Natural killer cell (primary cell): ENCODE measurements at regions not wholly inside any gene's neighbourhood (a gene's known extent, or its start where the extent isn't known, plus 50 kb on each side); places are given as distances from the start of the nearest gene placed in this dataset.

ENCODE experiments used
- ATAC-seq, 3 donors: fragments of 150-1000 bp in 2 of 3; fragments of 200-7000 bp in 1 of 3; cut with Tn5 transposase; 1 replicate in 1 of 3; 2 replicates in 2 of 3; pipeline ENCODE4 v1.10.0; 2021; ENCODE audit warnings: mild to moderate bottlenecking in 2 of 3, moderate library complexity in 2 of 3
- DNase-seq, 2 donors: peaks; one replicate each; pipeline versions ENCODE4 v3.0.0 to v3.0.0-alpha.2; 2013 to 2021; ENCODE audit warnings: mixed read lengths in 1 of 2
- H3K27ac ChIP-seq: one replicate; pipeline ENCODE4 v1.5.1; 2013; ENCODE audit warnings: mild to moderate bottlenecking, low read length
- H3K27me3 ChIP-seq: one replicate; pipeline ENCODE4 v1.6.1; 2013; ENCODE audit warnings: low read length; ENCODE audit not compliant: control insufficient read depth, insufficient read depth
- H3K36me3 ChIP-seq: one replicate; pipeline ENCODE4 v1.6.1; 2013; ENCODE audit warnings: low read length; ENCODE audit not compliant: control insufficient read depth, insufficient read depth
- H3K4me1 ChIP-seq: one replicate; pipeline ENCODE4 v1.6.1; 2013; ENCODE audit warnings: low read length; ENCODE audit not compliant: control insufficient read depth, insufficient read depth
- H3K4me3 ChIP-seq: one replicate; pipeline ENCODE4 v1.5.1; 2013; ENCODE audit warnings: low read length
- H3K9me3 ChIP-seq: one replicate; pipeline ENCODE4 v1.6.1; 2013; ENCODE audit warnings: low read length; ENCODE audit not compliant: control insufficient read depth, insufficient read depth
- H3K27ac Mint-ChIP-seq, 2 donors: one replicate each; pipeline ENCODE4 v1.8.0; 2022; ENCODE audit warnings: mild to moderate bottlenecking in 2 of 2, mixed read lengths in 2 of 2, moderate library complexity in 1 of 2
- H3K27me3 Mint-ChIP-seq, 2 donors: one replicate each; pipeline ENCODE4 v1.8.0; 2022; ENCODE audit warnings: low read depth in 2 of 2, mixed read lengths in 2 of 2
- H3K36me3 Mint-ChIP-seq: one replicate; pipeline ENCODE4 v1.8.0; 2022; ENCODE audit warnings: mixed read lengths
- H3K4me1 Mint-ChIP-seq, 2 donors: one replicate each; pipeline ENCODE4 v1.8.0; 2022; ENCODE audit warnings: mixed read lengths in 2 of 2
- H3K4me3 Mint-ChIP-seq: one replicate; pipeline ENCODE4 v1.8.0; 2022; ENCODE audit warnings: mild to moderate bottlenecking, moderate library complexity, mixed read lengths
- H3K9me3 Mint-ChIP-seq, 2 donors: one replicate each; pipeline ENCODE4 v1.8.0; 2022; ENCODE audit warnings: mixed read lengths in 2 of 2
- WGBS: methylation state at CpG from one replicate; pipeline ENCODE4 v1.1.7; 2013; ENCODE audit warnings: missing lambda C conversion rate; ENCODE audit not compliant: insufficient coverage; 5-methylcytosine and 5-hydroxymethylcytosine counted together
- intact Hi-C: fragments of 100-400 bp; cut with micrococcal nuclease; formaldehyde crosslinking; loops from one replicate; pipeline ENCODE4 v1.14.2; 2022
- TF ChIP-seq, protein P1 (sequence below): fragments of 200-600 bp; IDR thresholded peaks from one replicate; pipeline ENCODE4 v1.8.0; 2022; ENCODE audit warnings: antibody characterized with exemption

DNA sequence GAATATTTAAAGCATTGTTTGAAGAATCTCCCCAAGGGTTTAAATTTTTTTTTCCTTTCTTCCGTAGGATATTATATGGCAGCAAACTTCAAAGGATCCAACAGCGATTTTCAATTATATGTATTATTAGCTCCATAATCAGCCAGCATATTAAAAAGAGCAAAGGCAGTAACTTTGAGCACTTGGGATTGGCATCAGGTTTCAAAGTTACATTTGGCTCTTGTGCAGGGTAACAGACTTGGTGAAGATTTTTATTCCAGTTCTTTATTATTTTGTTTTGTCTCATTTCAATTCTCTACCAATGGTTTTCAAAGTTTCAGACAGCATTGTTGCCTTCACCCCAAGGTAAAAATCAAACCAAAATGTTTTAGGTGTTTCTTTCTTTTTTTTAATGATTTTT lies 116.7 kb upstream of the ZNF366 start:
- H3K27me3 Mint-ChIP-seq = peaks cover 9 to 20% of the 10 kb centered on the region in 2 donors
- no peaks in the 10 kb centered on the region for H3K36me3 Mint-ChIP-seq
- H3K9me3 ChIP-seq = no peaks in the 10 kb centered on the region
- no peaks in the 10 kb centered on the region for H3K4me1 ChIP-seq
- WGBS = 80% methylated on average over 1 of the region's 2 CpGs
- ATAC-seq (no peak), DNase-seq (no peak)
- H3K27me3 ChIP-seq = peaks cover 3% of the 10 kb centered on the region
- H3K4me1 Mint-ChIP-seq = no peaks in the 10 kb centered on the region
- H3K9me3 Mint-ChIP-seq = no peaks in the 10 kb centered on the region
- H3K36me3 ChIP-seq = no peaks in the 10 kb centered on the region
- H3K27ac ChIP-seq = no peak overlapping the region
- H3K4me3 ChIP-seq = no peak overlapping the region
- intact Hi-C loops = no loop called here
- TF ChIP-seq, protein P1, sequence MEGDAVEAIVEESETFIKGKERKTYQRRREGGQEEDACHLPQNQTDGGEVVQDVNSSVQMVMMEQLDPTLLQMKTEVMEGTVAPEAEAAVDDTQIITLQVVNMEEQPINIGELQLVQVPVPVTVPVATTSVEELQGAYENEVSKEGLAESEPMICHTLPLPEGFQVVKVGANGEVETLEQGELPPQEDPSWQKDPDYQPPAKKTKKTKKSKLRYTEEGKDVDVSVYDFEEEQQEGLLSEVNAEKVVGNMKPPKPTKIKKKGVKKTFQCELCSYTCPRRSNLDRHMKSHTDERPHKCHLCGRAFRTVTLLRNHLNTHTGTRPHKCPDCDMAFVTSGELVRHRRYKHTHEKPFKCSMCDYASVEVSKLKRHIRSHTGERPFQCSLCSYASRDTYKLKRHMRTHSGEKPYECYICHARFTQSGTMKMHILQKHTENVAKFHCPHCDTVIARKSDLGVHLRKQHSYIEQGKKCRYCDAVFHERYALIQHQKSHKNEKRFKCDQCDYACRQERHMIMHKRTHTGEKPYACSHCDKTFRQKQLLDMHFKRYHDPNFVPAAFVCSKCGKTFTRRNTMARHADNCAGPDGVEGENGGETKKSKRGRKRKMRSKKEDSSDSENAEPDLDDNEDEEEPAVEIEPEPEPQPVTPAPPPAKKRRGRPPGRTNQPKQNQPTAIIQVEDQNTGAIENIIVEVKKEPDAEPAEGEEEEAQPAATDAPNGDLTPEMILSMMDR = no peak
- no peak overlapping the region for H3K27ac Mint-ChIP-seq
- no peak overlapping the region for H3K4me3 Mint-ChIP-seq

DNA sequence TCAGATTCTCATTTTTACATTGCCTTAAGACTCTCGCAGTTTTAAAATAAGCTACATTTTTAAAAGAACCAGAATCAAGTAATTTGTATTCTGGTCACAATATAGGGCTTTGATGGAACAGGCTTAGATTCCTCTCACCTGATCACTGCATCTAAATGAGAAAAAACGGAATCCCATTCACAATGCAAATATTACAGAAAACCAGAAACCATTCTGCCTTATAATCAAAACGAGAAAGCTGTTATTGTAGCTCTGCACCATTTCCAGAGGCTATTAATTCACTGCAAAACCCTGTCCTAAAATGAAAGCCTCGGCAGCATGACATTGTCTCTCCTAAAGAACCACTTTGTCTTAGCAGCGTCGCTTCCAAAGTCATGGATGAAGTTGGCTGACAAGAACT lies 116.1 kb upstream of the ZNF366 start:
- H3K36me3 ChIP-seq = no peaks in the 10 kb centered on the region
- 87% methylated on average over 5 of the region's 6 CpGs for WGBS
- intact Hi-C loops = no loop called here
- no peaks in the 10 kb centered on the region for H3K9me3 ChIP-seq
- Mint-ChIP-seq H3K27ac (no peak overlapping the region), H3K36me3 (no peaks in the 10 kb centered on the region), H3K4me1 (no peaks in the 10 kb centered on the region), H3K27me3 (peaks cover 11 to 25% of the 10 kb centered on the region in 2 donors), H3K4me3 (no peak overlapping the region), H3K9me3 (no peaks in the 10 kb centered on the region)
- H3K27ac ChIP-seq = no peak overlapping the region
- ATAC-seq (no peak), DNase-seq (no peak)
- H3K4me1 ChIP-seq = no peaks in the 10 kb centered on the region
- no peak overlapping the region for H3K4me3 ChIP-seq
- TF ChIP-seq, protein P1 = no peak
- peaks cover 3% of the 10 kb centered on the region for H3K27me3 ChIP-seq

DNA sequence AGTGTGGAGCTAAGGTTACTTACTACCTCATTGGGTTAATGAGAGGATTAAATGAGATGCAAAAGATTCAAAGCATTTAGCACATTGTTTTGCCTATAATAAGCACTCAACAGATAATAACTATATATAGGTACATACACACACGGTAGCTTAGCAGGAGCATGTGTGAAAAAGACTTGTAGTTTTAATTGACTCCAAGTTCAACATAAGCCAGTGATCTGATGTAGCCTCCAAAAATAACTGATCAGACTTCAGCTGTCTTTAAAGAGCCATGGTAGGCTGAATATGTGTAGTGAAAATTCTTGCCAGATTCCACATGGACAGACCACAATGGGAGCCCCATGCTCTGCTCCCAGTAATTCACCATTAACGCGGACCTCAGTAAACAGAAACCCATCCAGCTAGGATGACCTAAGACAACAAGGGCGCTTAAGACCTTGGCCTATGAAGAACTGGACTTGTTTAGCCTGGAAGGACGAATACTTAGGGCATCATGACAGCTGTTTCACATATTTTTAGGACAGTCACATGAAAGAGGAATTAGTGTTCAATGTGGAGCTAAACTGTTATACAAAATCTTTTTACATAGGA lies 115.1 kb upstream of the ZNF366 start:
- 81% methylated on average over 4 of the region's 5 CpGs for WGBS
- Mint-ChIP-seq H3K36me3 (no peaks in the 10 kb centered on the region), H3K9me3 (no peaks in the 10 kb centered on the region), H3K4me1 (no peaks in the 10 kb centered on the region), H3K27me3 (peaks cover 11 to 30% of the 10 kb centered on the region in 2 donors), H3K27ac (no peak overlapping the region), H3K4me3 (no peak overlapping the region)
- TF ChIP-seq, protein P1 = no peak
- H3K4me3 ChIP-seq = no peak overlapping the region
- H3K36me3 ChIP-seq = no peaks in the 10 kb centered on the region
- H3K9me3 ChIP-seq = no peaks in the 10 kb centered on the region
- no peak for ATAC-seq
- H3K27ac ChIP-seq = no peak overlapping the region
- no peak for DNase-seq
- H3K4me1 ChIP-seq = no peaks in the 10 kb centered on the region
- peaks cover 3% of the 10 kb centered on the region for H3K27me3 ChIP-seq
- intact Hi-C loops = no loop called here

DNA sequence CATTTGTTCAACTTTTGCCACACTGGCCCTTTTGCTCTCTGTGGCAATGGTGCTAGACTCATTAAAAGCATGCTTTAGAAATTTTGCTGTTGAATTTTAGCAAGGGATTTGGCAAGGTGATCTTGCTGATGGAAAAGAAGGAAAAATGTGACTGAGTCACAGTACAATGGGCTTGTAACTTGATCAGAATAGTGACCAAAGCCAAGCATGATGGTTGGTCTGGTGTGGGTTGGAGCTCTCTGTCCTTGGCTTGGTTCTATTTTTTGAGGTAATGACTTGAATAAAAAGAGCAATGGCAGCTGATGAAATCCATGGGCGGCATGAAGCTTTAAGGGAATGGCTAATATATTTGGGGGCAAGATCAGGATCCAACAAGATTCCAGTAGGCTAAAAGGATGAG lies 114.4 kb upstream of the ZNF366 start:
- Mint-ChIP-seq H3K9me3 (no peaks in the 10 kb centered on the region), H3K27me3 (peaks cover 11 to 33% of the 10 kb centered on the region in 2 donors), H3K4me3 (no peak overlapping the region), H3K4me1 (no peaks in the 10 kb centered on the region), H3K36me3 (no peaks in the 10 kb centered on the region), H3K27ac (no peak overlapping the region)
- H3K36me3 ChIP-seq = no peaks in the 10 kb centered on the region
- no peak overlapping the region for H3K27ac ChIP-seq
- DNase-seq (no peak), ATAC-seq (no peak)
- 86% methylated on average over 1 of the region's 1 CpG for WGBS
- no peak overlapping the region for H3K4me3 ChIP-seq
- H3K4me1 ChIP-seq = no peaks in the 10 kb centered on the region
- peaks cover 3% of the 10 kb centered on the region for H3K27me3 ChIP-seq
- H3K9me3 ChIP-seq = no peaks in the 10 kb centered on the region
- intact Hi-C loops = no loop called here
- TF ChIP-seq, protein P1 = no peak
